ENCODE measurements at regions not wholly inside any gene's neighbourhood (a gene's known extent, or its start where the extent isn't known, plus 50 kb on each side); places are given as distances from the start of the nearest gene placed in this dataset.
"Not testable (repeated sequence)": the region's sequence is repeated elsewhere in the genome, so short reads cannot be mapped to it uniquely, and the experiment has no call there.

- ATAC-seq (no peak), DNase-seq (no peak)
- Histone ChIP-seq H3K27me3 (no peaks in the 10 kb centered on the region), H3K4me3 (no peak overlapping the region), H3K4me1 (no peaks in the 10 kb centered on the region), H3K27ac (no peak overlapping the region), H3K9me3 (peaks cover 0 to 20% (median 5%) of the 10 kb centered on the region in 11 donors), H3K36me3 (no peaks in the 10 kb centered on the region)
- intact Hi-C loops (cut with DNase I): no loop called here
- TF ChIP-seq CTCF (IDR thresholded peaks at IDR 0.05): no peak
- 47 to 50% methylated on average over 3 of the region's 3 CpGs for WGBS, 2 donors
Observed at GRCh38 chr6:80988286-80988685, 764.2 kb downstream of the TENT5A start.

GRCh38 chr6:80981226-80981625 lies 771.3 kb downstream of the TENT5A start:
- DNase-seq; H3K4me3 ChIP-seq; H3K9me3 ChIP-seq; H3K36me3 ChIP-seq; H3K27ac ChIP-seq; ATAC-seq; intact Hi-C loops (cut with DNase I); H3K27me3 ChIP-seq; H3K4me1 ChIP-seq: not testable (repeated sequence)
- WGBS, 2 donors: 86 to 96% methylated on average over 2 of the region's 2 CpGs

- Histone ChIP-seq H3K36me3 (no peaks in the 10 kb centered on the region), H3K27me3 (no peaks in the 10 kb centered on the region), H3K9me3 (peaks cover 0 to 5% (median 0%) of the 10 kb centered on the region in 11 donors), H3K27ac (no peak overlapping the region), H3K4me1 (no peaks in the 10 kb centered on the region), H3K4me3 (no peak overlapping the region)
- intact Hi-C loops (cut with DNase I): no loop called here
- no peak for DNase-seq
- ATAC-seq: no peak
- 74 to 80% methylated on average over 3 of the region's 3 CpGs for WGBS, 2 donors
- no peak for TF ChIP-seq CTCF (IDR thresholded peaks at IDR 0.05)
Observed at GRCh38 chr6:80976336-80976735, 776.1 kb downstream of the TENT5A start.

GRCh38 chr6:80974579-80974978 lies 777.9 kb downstream of the TENT5A start:
- H3K27ac ChIP-seq: no peak overlapping the region
- H3K4me3 ChIP-seq: no peak overlapping the region
- no peaks in the 10 kb centered on the region for H3K4me1 ChIP-seq
- no peak for TF ChIP-seq CTCF (IDR thresholded peaks at IDR 0.05)
- H3K27me3 ChIP-seq: no peaks in the 10 kb centered on the region
- H3K36me3 ChIP-seq: no peaks in the 10 kb centered on the region
- no peak for ATAC-seq
- WGBS, 2 donors: 83 to 88% methylated on average over 2 of the region's 2 CpGs
- H3K9me3 ChIP-seq: no peaks in the 10 kb centered on the region
- no peak for DNase-seq
- intact Hi-C loops (cut with DNase I): no loop called here

- Histone ChIP-seq H3K4me1 (no peaks in the 10 kb centered on the region), H3K4me3 (no peak overlapping the region), H3K27ac (no peak overlapping the region), H3K27me3 (no peaks in the 10 kb centered on the region), H3K36me3 (no peaks in the 10 kb centered on the region), H3K9me3 (no peaks in the 10 kb centered on the region)
- TF ChIP-seq CTCF (IDR thresholded peaks at IDR 0.05): no peak
- ATAC-seq (no peak), DNase-seq (no peak)
- intact Hi-C loops (cut with DNase I): no loop called here
Observed at GRCh38 chr6:80969439-80969838, 783.0 kb downstream of the TENT5A start.
